ENCODE measurements at regions not wholly inside any gene's neighbourhood (a gene's known extent, or its start where the extent isn't known, plus 50 kb on each side); places are given as distances from the start of the nearest gene placed in this dataset.
"Not testable (repeated sequence)": the region's sequence is repeated elsewhere in the genome, so short reads cannot be mapped to it uniquely, and the experiment has no call there.

DNA sequence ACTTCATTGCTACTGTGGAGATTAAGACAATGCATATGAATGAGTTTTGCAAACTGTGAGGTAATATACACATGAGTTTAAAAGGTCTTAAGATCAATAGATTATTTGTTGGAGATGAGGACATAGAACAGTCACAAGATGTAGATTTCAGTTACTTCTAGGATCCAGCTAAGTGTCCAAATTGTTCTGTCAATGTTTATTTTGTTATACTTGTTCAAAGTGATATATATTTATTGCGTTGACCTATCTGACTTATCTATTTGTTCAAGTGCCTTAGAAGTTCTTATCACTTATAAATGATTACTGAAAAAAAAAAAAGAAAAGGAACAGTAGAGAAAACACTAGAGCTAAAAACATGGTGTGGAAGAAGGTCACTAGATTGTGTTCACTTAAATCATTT, 75.6 kb upstream of the GRIN3A start:
- peak overlapping the region; percentile 69; the same call in 1 of the 2 replicates for H3K27ac ChIP-seq
- TF ChIP-seq, protein P1, sequence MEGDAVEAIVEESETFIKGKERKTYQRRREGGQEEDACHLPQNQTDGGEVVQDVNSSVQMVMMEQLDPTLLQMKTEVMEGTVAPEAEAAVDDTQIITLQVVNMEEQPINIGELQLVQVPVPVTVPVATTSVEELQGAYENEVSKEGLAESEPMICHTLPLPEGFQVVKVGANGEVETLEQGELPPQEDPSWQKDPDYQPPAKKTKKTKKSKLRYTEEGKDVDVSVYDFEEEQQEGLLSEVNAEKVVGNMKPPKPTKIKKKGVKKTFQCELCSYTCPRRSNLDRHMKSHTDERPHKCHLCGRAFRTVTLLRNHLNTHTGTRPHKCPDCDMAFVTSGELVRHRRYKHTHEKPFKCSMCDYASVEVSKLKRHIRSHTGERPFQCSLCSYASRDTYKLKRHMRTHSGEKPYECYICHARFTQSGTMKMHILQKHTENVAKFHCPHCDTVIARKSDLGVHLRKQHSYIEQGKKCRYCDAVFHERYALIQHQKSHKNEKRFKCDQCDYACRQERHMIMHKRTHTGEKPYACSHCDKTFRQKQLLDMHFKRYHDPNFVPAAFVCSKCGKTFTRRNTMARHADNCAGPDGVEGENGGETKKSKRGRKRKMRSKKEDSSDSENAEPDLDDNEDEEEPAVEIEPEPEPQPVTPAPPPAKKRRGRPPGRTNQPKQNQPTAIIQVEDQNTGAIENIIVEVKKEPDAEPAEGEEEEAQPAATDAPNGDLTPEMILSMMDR (conservative IDR thresholded peaks at IDR 0.05): no peak
- TF ChIP-seq ZFX (IDR thresholded peaks at IDR 0.05): no peak

DNA sequence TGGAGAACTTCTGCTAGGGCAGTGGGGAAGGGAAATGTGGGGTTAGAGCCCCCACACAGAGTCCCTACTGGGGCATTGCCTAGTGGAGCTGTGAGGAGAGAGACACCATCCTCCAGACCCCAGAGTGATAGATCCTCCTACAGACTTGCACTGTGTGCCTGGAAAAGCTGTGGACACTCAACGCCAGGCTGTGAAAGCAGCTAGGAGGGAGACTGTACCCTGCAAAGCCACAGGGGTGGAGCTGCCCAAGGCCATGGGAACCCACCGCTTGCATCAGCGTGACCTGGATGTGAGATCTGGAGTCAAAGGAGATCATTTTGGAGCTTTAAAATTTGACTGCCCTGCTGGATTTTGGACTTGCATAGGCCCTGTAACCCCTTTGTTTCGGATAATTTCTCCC, 69.4 kb upstream of the GRIN3A start:
- H3K27ac ChIP-seq: not testable (repeated sequence)

DNA sequence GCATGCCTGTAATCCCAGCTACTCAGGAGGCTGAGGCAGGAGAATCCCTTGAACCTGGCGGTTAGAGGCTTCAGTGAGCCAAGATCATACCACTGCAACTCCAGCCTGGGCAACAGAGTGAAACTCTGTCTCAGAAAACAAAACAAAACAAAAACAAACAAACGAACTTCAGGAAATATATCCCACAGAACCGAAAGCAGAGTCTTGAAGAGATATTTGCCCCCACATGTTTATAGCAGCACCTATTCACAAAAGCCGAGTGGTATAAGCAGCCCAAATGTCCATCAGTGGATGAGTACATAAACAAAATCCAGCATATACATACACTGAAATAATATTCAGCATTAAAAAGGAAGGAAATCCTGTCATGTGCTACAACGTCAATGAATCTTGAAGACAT, 57.6 kb upstream of the GRIN3A start:
- TF ChIP-seq, protein P1 (conservative IDR thresholded peaks at IDR 0.05): no peak
- H3K27ac ChIP-seq: no peak overlapping the region

DNA sequence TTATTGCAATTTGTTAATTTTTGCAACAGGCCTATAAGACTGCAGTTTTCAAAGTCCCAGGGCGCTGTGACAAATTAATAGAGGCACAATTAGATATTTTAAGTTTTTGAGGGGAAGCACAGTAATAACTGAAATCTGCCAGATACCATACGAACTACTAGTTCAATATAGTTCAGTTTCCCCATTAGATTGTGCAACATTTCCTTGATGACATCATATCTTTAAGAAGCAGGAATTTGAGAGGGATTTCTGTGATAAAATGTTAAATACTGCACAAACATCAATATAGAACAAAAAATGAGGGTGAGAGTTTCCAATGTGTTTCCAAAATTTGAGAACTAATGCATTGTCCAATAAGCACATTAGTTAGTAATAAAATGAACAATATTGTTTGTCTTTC, 56.7 kb upstream of the GRIN3A start:
- TF ChIP-seq, protein P1 (conservative IDR thresholded peaks at IDR 0.05): no peak
- no peak for TF ChIP-seq ZFX (IDR thresholded peaks at IDR 0.05)
- H3K27ac ChIP-seq: no peak overlapping the region

DNA sequence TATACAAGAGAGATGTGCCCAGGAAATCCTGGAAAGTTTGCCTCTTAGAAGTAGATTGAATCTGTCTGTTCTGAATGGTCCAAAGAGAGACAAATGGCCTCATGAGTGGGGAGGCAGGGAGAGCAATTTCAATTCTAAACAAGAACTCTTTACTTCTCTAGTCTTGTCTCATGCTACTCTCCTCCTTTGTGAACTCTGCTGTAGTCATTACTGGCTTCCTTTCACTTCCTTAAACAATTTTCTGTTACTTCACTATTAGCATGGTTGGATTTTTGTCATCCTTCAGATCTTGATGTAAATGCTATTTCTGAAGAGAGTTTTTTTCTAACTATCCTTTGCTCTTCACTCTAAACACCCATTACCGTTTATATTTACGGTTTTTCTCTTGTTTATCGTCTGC, 54.0 kb upstream of the GRIN3A start:
- H3K27ac ChIP-seq: no peak overlapping the region; the same call in 1 of the 2 replicates
- no peak for TF ChIP-seq ZFX (IDR thresholded peaks at IDR 0.05)

DNA sequence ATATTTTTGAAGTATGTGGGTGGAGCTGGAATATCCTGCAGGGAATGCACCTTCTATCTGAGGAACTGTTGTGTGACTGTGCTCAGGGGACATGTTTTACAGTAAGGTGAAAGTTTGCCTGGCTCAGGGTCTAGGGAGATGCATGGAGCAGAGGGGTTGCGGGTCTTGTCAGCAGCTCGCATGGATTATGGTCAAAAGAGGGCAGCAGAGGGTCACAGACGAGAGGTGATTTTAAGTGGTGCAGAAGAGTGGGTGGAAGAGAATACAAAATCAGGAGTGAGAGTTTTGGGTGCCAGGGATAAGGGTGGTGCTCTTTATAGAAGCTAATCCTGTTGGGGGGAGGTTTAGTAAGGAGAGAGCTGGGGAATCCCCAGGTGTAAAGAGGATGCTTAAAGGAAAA, 53.5 kb upstream of the GRIN3A start:
- TF ChIP-seq, protein P1 (conservative IDR thresholded peaks at IDR 0.05): peak; percentile 76
- no peak for TF ChIP-seq ZFX (IDR thresholded peaks at IDR 0.05)
- H3K27ac ChIP-seq: no peak overlapping the region; the same call in 1 of the 2 replicates

DNA sequence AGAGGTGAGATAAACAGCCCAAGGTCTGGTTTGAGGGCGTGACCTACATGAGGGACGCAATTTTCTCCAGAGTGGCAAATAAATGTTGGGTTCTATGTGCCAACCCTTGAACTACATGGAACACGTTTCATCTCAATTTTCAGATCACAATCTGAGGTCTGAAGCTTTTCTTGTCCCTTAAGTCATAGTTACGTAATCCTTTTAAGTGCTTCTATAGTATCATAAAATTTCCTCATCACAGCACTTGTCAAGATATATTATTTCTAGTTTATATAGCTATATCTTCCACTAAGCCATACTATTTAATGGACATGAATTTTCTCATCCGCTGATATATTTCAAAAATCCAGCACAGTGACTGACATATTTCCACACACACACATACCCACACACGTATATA, 53.1 kb upstream of the GRIN3A start:
- TF ChIP-seq ZFX (IDR thresholded peaks at IDR 0.05): no peak
- TF ChIP-seq, protein P1 (conservative IDR thresholded peaks at IDR 0.05): no peak
- H3K27ac ChIP-seq: no peak overlapping the region

Data from C4-2B (cell line).